A549 (cell line): ENCODE measurements at regions not wholly inside any gene's neighbourhood (a gene's known extent, or its start where the extent isn't known, plus 50 kb on each side); places are given as distances from the start of the nearest gene placed in this dataset.
"Not testable (repeated sequence)": the region's sequence is repeated elsewhere in the genome, so short reads cannot be mapped to it uniquely, and the experiment has no call there.

Experiments
- ATAC-seq, 2 experiments: fragments of 200-7000 bp in 1 of 2; fragments of >200 bp in 1 of 2; cut with Nextera tagmentation in 1 of 2; cut with Tn5 transposase in 1 of 2; 3 replicates each; pipeline versions ENCODE4 v1.8.0 to v1.9.1; 2018 to 2020; ENCODE audit warnings: mild to moderate bottlenecking in 1 of 2, moderate library complexity in 1 of 2
- CTCF ChIA-PET: fragments of 300-600 bp; sonication (Branson Sonifier 250); formaldehyde crosslinking; extraction: SDS; loops from one replicate; lab custom pipeline; 2021; ENCODE audit warnings: antibody characterized with exemption, inconsistent platforms; lab: Yijun Ruan, JAX
- POLR2A ChIA-PET: fragments of 350-600 bp; formaldehyde crosslinking; extraction: SDS; loops from one replicate; lab custom pipeline; 2021; ENCODE audit warnings: antibody characterized with exemption, inconsistent platforms; lab: Yijun Ruan, JAX
- DNase-seq, 2 experiments: peaks; one replicate each; pipeline versions ENCODE4 v3.0.0 to v3.0.0-alpha.2; 2011 to 2016; ENCODE audit warnings: low read depth in 1 of 2, low spot score in 1 of 2
- FAIRE-seq: peaks from 2 replicates; lab custom pipeline; 2011; peaks lifted over from hg19 to GRCh38; lab: Jason Lieb, UNC
- H3K27ac ChIP-seq, 2 experiments: fragments of >200 bp; sonication (Bioruptor Twin); formaldehyde crosslinking; 3 replicates each; pipeline ENCODE4 v1.5.1; 2016 to 2017
- H3K4me1 ChIP-seq: fragments of >200 bp; sonication (Bioruptor Twin); formaldehyde crosslinking; 3 replicates; pipeline ENCODE4 v1.6.1; 2016
- H3K4me2 ChIP-seq: fragments of >200 bp; sonication (Bioruptor Twin); formaldehyde crosslinking; 3 replicates; pipeline ENCODE4 v1.6.1; 2016
- H3K4me3 ChIP-seq: fragments of >200 bp; sonication (Bioruptor Twin); formaldehyde crosslinking; 3 replicates; pipeline ENCODE4 v1.5.1; 2016
- H3K9me3 ChIP-seq: fragments of >200 bp; sonication (Bioruptor Twin); formaldehyde crosslinking; 3 replicates; pipeline ENCODE4 v1.6.1; 2016
- BHLHE40 ChIP-seq: IDR thresholded peaks from 2 replicates; pipeline ENCODE4 v1.6.1; 2012; ENCODE audit warnings: low read depth, low read length, inconsistent platforms
- CHD2 ChIP-seq: fragments of 150-350 bp; IDR thresholded peaks from 2 replicates; pipeline ENCODE4 v1.6.1; 2014; ENCODE audit warnings: low read length; ENCODE audit not compliant: partially characterized antibody
- FOSB ChIP-seq: fragments of 250-450 bp; sonication (Bioruptor Pico); IDR thresholded peaks from 2 replicates; pipeline ENCODE4 v1.5.0; 2020; ENCODE audit warnings: mild to moderate bottlenecking, moderate library complexity
- FOSL2 ChIP-seq, 2 experiments: fragments of 450-650 bp in 1 of 2; fragments of >200 bp in 1 of 2; sonication (Bioruptor Twin) in 1 of 2; formaldehyde crosslinking; IDR thresholded peaks; 2 replicates each; pipeline versions ENCODE4 v1.5.0 to v1.6.1; 2016 to 2020; ENCODE audit warnings: mild to moderate bottlenecking in 1 of 2, moderate library complexity in 1 of 2
- GATA3 ChIP-seq: IDR thresholded peaks from 2 replicates; pipeline ENCODE4 v1.6.1; 2012; ENCODE audit warnings: borderline replicate concordance
- HOXA7 ChIP-seq: fragments of 250-450 bp; sonication (Bioruptor Pico); IDR thresholded peaks from 2 replicates; pipeline ENCODE4 v1.5.0; 2020; ENCODE audit warnings: mild to moderate bottlenecking, moderate library complexity
- HOXB5 ChIP-seq: fragments of 250-450 bp; sonication (Bioruptor Pico); IDR thresholded peaks from 2 replicates; pipeline ENCODE4 v1.5.0; 2020; ENCODE audit warnings: mild to moderate bottlenecking, moderate library complexity
- JUN ChIP-seq, 2 experiments: fragments of >200 bp; sonication (Bioruptor Twin); formaldehyde crosslinking; IDR thresholded peaks; 2 replicates in 1 of 2; 3 replicates in 1 of 2; pipeline ENCODE4 v1.6.1; 2016 to 2017
- KDM1A ChIP-seq: fragments of 200-600 bp; sonication (generic); IDR thresholded peaks from 2 replicates; pipeline ENCODE4 v1.6.1; 2016; ENCODE audit warnings: low read depth, mild to moderate bottlenecking
- MAFK ChIP-seq: fragments of 450-650 bp; IDR thresholded peaks from 2 replicates; pipeline ENCODE4 v1.6.1; 2014; ENCODE audit not compliant: partially characterized antibody
- NR3C1 ChIP-seq: fragments of >200 bp; sonication (Bioruptor Twin); formaldehyde crosslinking; IDR thresholded peaks from 3 replicates; pipeline ENCODE4 v1.6.1; 2017
- PHF8 ChIP-seq: fragments of 200-600 bp; sonication (generic); IDR thresholded peaks from 2 replicates; pipeline ENCODE4 v1.6.1; 2016; ENCODE audit warnings: low read depth, mild to moderate bottlenecking, antibody characterized with exemption, moderate library complexity, borderline replicate concordance
- RCOR1 ChIP-seq: fragments of 150-350 bp; IDR thresholded peaks from 2 replicates; pipeline ENCODE4 v1.6.1; 2014; ENCODE audit warnings: antibody characterized with exemption, low read length, low read depth
- RFX5 ChIP-seq: fragments of 450-650 bp; IDR thresholded peaks from 2 replicates; pipeline ENCODE4 v1.7.1; 2014; ENCODE audit warnings: antibody characterized with exemption, mild to moderate bottlenecking, moderate library complexity
- RNF2 ChIP-seq: fragments of 200-600 bp; sonication (generic); IDR thresholded peaks from 2 replicates; pipeline ENCODE4 v1.6.1; 2016; ENCODE audit warnings: low read depth, mild to moderate bottlenecking, antibody characterized with exemption, moderate library complexity, borderline replicate concordance
- SREBF2 ChIP-seq: fragments of 450-650 bp; IDR thresholded peaks from 2 replicates; pipeline ENCODE4 v1.6.1; 2014; ENCODE audit warnings: mild to moderate bottlenecking, moderate library complexity
- ZFP36 ChIP-seq: fragments of 450-650 bp; IDR thresholded peaks from 2 replicates; pipeline ENCODE4 v1.6.1; 2014; ENCODE audit warnings: borderline replicate concordance; ENCODE audit not compliant: partially characterized antibody
- ZSCAN20 ChIP-seq: fragments of 250-450 bp; sonication (Bioruptor Pico); IDR thresholded peaks from 2 replicates; pipeline ENCODE4 v1.8.0; 2022; ENCODE audit warnings: mild to moderate bottlenecking, moderate library complexity
- WGBS: methylation state at CpG from one replicate; pipeline ENCODE4 v1.1.6; 2017; ENCODE audit errors: missing lambda C conversion rate; 5-methylcytosine and 5-hydroxymethylcytosine counted together
- TF ChIP-seq, protein P1 (sequence below): IDR thresholded peaks from 2 replicates; pipeline ENCODE4 v1.6.1; 2012
- TF ChIP-seq, protein P2 (sequence below): IDR thresholded peaks from 2 replicates; pipeline ENCODE4 v1.6.1; 2012
- TF ChIP-seq, protein P3 (sequence below): fragments of 250-450 bp; sonication (Bioruptor Pico); IDR thresholded peaks from 2 replicates; pipeline ENCODE4 v1.5.0; 2021; ENCODE audit warnings: mild to moderate bottlenecking, moderate library complexity, borderline replicate concordance
- TF ChIP-seq, protein P4 (sequence below): fragments of 200-600 bp; sonication (generic); IDR thresholded peaks from 2 replicates; pipeline ENCODE4 v1.6.1; 2016; ENCODE audit warnings: antibody characterized with exemption, mild to moderate bottlenecking, moderate library complexity

DNA sequence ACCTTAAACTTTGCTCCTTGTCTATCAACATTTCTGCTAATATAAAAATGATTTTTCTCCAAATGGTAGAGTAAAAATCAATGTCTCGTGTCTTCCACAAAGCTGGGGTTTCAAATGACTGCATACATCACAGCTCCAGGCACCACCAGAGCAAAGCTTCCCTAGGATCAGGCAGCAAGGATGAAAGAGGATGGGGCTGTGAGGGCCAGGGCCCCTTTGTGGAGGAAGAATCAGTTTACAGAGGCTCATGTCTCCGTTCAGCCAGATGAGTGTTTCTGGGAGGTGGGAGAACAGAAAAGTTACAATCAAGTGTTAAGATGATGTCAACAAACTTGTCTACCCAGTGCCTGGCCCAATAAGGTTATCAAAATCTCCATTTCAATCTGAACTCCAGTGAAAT is 105.5 kb downstream of the BDH1 start:
- CTCF ChIA-PET = interaction anchor here (1.6 kb wide), 1 partner anchor 193 kb away, joined by 3 read pairs; no protein-coding TSS in a partner anchor
- POLR2A ChIA-PET = no interaction called here
- Histone ChIP-seq H3K27ac (no peak overlapping the region), H3K4me1 (no peaks in the 10 kb centered on the region), H3K4me2 (no peak overlapping the region), H3K4me3 (no peak overlapping the region)
- DNase-seq = no peak
- no peak for TF ChIP-seq KDM1A
- no peak for TF ChIP-seq CHD2
- TF ChIP-seq HOXA7 = no peak
- TF ChIP-seq, protein P1, sequence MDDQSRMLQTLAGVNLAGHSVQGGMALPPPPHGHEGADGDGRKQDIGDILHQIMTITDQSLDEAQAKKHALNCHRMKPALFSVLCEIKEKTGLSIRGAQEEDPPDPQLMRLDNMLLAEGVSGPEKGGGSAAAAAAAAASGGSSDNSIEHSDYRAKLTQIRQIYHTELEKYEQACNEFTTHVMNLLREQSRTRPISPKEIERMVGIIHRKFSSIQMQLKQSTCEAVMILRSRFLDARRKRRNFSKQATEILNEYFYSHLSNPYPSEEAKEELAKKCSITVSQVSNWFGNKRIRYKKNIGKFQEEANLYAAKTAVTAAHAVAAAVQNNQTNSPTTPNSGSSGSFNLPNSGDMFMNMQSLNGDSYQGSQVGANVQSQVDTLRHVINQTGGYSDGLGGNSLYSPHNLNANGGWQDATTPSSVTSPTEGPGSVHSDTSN = no peak
- no peak for TF ChIP-seq GATA3
- TF ChIP-seq ZSCAN20 (CRISPR knock-in tag) = no peak
- TF ChIP-seq FOSB (CRISPR knock-in tag) = no peak
- TF ChIP-seq, protein P2, sequence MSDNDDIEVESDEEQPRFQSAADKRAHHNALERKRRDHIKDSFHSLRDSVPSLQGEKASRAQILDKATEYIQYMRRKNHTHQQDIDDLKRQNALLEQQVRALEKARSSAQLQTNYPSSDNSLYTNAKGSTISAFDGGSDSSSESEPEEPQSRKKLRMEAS = no peak
- no peak for TF ChIP-seq ZFP36
- TF ChIP-seq FOSL2 (IDR thresholded peaks at IDR 0.05) = no peak
- no peak for TF ChIP-seq FOSL2 (CRISPR knock-in tag; IDR thresholded peaks at IDR 0.05)
- TF ChIP-seq SREBF2 = no peak
- no peak for TF ChIP-seq PHF8
- no peak for TF ChIP-seq BHLHE40
- TF ChIP-seq, protein P3, sequence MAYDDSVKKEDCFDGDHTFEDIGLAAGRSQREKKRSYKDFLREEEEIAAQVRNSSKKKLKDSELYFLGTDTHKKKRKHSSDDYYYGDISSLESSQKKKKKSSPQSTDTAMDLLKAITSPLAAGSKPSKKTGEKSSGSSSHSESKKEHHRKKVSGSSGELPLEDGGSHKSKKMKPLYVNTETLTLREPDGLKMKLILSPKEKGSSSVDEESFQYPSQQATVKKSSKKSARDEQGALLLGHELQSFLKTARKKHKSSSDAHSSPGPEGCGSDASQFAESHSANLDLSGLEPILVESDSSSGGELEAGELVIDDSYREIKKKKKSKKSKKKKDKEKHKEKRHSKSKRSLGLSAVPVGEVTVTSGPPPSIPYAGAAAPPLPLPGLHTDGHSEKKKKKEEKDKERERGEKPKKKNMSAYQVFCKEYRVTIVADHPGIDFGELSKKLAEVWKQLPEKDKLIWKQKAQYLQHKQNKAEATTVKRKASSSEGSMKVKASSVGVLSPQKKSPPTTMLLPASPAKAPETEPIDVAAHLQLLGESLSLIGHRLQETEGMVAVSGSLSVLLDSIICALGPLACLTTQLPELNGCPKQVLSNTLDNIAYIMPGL = no peak
- TF ChIP-seq, all 56 proteins: peak for 0
- FAIRE-seq (no peak), ATAC-seq (no peak)
- 80% methylated on average over 2 of the region's 2 CpGs for WGBS
- H3K9me3 ChIP-seq = no peaks in the 10 kb centered on the region

DNA sequence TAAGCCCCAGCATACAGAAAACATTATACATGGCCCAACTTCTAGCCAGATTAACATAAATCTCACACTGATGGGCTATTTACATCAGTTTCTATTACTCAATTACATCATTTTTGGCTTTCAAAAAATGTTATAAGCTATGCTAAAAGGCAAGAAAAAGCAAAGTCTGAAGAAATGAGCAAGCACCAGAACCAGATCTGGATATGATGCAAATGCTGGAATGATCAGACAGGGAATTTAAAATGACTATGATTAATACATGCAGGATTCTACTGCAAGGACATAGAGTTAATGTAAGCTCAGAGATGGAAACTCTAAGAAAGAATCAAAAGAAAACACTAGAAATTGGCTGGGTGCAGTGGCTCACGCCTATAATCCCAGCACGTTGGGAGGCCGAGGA is 106.6 kb downstream of the BDH1 start:
- H3K4me1 ChIP-seq, DNase-seq, H3K4me2 ChIP-seq, H3K4me3 ChIP-seq, H3K27ac ChIP-seq, POLR2A ChIA-PET, ATAC-seq, H3K9me3 ChIP-seq, FAIRE-seq: not testable (repeated sequence)
- WGBS = 88% methylated on average over 3 of the region's 3 CpGs
- CTCF ChIA-PET = interaction anchor here (1.6 kb wide), 1 partner anchor 192 kb away, joined by 3 read pairs; no protein-coding TSS in a partner anchor

DNA sequence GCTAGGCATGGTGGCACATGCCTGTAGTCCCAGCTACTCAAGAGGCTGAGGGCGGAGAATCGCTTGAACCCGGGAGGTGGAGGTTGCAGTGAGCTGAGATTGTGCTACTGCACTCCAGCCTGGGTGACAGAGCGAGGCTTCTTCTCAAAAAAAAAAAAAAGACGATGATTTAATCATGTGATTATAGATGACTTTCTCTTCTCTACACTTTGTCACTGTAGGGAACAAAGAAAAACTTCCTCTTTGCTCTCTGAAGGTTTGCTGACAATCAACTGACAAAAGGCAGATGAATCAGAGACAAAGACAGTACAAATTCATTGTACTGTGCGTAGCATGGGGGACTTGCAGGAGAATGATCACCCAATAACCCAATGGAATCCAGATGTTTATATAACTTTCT is 108.0 kb downstream of the BDH1 start:
- POLR2A ChIA-PET, FAIRE-seq, ATAC-seq, H3K4me2 ChIP-seq, H3K4me3 ChIP-seq, H3K4me1 ChIP-seq, H3K9me3 ChIP-seq, H3K27ac ChIP-seq, DNase-seq: not testable (repeated sequence)
- WGBS = 74% methylated on average over 6 of the region's 6 CpGs
- CTCF ChIA-PET = interaction anchor here (1.6 kb wide), 1 partner anchor 19 kb away, joined by 3 read pairs; no protein-coding TSS in a partner anchor

DNA sequence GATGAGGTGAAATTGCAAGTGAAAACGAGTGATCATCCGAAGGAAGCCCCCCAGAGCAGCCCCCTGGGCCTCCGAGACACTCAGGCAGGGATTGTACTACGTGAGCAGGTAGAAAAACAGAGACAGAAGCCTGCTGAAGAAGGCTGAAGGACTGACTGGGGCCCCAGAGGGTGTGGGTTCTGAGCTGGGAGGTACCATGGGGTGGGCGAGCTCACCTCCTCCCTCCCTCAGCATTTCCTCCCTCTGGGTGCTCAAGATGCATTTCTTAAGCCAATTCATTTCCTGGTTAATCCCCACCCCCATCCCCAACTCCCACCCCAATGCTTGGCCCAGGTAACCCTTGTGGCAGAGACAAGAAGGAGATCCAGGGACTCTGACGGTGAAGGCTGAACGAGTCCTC is 108.7 kb downstream of the BDH1 start:
- no peak for ATAC-seq
- ChIA-PET CTCF (interaction anchor here (0.8 to 1.7 kb wide), 3 partner anchors 11 to 190 kb away, joined by 3 to 7 read pairs (median 3); no protein-coding TSS in a partner anchor), POLR2A (no interaction called here)
- no peak overlapping the region for H3K4me2 ChIP-seq
- WGBS = 68% methylated on average over 7 of the region's 7 CpGs
- no peak overlapping the region for H3K27ac ChIP-seq
- FAIRE-seq = no peak
- H3K9me3 ChIP-seq = no peaks in the 10 kb centered on the region
- H3K4me3 ChIP-seq = no peak overlapping the region
- no peak for DNase-seq
- H3K4me1 ChIP-seq = no peaks in the 10 kb centered on the region
- TF ChIP-seq FOSL2 (IDR thresholded peaks at IDR 0.05) (no peak), FOSL2 (CRISPR knock-in tag; IDR thresholded peaks at IDR 0.05) (no peak), MAFK (no peak), RCOR1 (no peak), BHLHE40 (no peak), RFX5 (no peak), JUN (IDR thresholded peaks at IDR 0.05) (no peak), ZFP36 (no peak), RNF2 (no peak), HOXB5 (CRISPR knock-in tag) (no peak), NR3C1 (no peak)
- TF ChIP-seq, protein P2 = no peak
- TF ChIP-seq, protein P4, sequence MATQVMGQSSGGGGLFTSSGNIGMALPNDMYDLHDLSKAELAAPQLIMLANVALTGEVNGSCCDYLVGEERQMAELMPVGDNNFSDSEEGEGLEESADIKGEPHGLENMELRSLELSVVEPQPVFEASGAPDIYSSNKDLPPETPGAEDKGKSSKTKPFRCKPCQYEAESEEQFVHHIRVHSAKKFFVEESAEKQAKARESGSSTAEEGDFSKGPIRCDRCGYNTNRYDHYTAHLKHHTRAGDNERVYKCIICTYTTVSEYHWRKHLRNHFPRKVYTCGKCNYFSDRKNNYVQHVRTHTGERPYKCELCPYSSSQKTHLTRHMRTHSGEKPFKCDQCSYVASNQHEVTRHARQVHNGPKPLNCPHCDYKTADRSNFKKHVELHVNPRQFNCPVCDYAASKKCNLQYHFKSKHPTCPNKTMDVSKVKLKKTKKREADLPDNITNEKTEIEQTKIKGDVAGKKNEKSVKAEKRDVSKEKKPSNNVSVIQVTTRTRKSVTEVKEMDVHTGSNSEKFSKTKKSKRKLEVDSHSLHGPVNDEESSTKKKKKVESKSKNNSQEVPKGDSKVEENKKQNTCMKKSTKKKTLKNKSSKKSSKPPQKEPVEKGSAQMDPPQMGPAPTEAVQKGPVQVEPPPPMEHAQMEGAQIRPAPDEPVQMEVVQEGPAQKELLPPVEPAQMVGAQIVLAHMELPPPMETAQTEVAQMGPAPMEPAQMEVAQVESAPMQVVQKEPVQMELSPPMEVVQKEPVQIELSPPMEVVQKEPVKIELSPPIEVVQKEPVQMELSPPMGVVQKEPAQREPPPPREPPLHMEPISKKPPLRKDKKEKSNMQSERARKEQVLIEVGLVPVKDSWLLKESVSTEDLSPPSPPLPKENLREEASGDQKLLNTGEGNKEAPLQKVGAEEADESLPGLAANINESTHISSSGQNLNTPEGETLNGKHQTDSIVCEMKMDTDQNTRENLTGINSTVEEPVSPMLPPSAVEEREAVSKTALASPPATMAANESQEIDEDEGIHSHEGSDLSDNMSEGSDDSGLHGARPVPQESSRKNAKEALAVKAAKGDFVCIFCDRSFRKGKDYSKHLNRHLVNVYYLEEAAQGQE = no peak
